ENCODE measurements at regions not wholly inside any gene's neighbourhood (a gene's known extent, or its start where the extent isn't known, plus 50 kb on each side); places are given as distances from the start of the nearest gene placed in this dataset.

DNA sequence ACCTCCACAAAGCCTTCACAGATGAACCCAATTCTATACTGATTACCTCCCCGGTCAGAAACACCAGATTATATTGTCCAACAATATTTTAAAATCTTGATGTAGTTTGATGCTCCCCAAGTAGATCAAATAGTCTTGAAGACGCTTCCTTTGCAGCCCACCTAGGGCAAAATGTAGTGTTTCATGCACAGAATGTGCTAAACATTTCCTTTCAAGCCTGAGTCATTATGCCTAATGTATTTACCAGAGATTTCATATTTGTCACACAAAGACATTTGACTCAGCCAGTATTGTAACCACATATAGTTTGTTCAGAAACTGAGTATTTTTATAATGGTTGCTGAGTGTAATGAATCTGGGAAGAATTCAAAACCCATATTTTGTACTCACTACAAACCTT, 1396.8 kb downstream of the LRRC4C start:
- Mint-ChIP-seq H3K4me1 (peaks cover 5% of the 10 kb centered on the region), H3K36me3 (ENCODE audit: low read depth) (no peaks in the 10 kb centered on the region), H3K27me3 (ENCODE audit: low read depth, poor library complexity) (no peaks in the 10 kb centered on the region), H3K9me3 (no peaks in the 10 kb centered on the region), H3K27ac (no peak overlapping the region), H3K4me3 (no peak overlapping the region)
- TF ChIP-seq, protein P1, sequence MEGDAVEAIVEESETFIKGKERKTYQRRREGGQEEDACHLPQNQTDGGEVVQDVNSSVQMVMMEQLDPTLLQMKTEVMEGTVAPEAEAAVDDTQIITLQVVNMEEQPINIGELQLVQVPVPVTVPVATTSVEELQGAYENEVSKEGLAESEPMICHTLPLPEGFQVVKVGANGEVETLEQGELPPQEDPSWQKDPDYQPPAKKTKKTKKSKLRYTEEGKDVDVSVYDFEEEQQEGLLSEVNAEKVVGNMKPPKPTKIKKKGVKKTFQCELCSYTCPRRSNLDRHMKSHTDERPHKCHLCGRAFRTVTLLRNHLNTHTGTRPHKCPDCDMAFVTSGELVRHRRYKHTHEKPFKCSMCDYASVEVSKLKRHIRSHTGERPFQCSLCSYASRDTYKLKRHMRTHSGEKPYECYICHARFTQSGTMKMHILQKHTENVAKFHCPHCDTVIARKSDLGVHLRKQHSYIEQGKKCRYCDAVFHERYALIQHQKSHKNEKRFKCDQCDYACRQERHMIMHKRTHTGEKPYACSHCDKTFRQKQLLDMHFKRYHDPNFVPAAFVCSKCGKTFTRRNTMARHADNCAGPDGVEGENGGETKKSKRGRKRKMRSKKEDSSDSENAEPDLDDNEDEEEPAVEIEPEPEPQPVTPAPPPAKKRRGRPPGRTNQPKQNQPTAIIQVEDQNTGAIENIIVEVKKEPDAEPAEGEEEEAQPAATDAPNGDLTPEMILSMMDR (IDR thresholded peaks at IDR 0.05) = no peak
- no peak for DNase-seq

DNA sequence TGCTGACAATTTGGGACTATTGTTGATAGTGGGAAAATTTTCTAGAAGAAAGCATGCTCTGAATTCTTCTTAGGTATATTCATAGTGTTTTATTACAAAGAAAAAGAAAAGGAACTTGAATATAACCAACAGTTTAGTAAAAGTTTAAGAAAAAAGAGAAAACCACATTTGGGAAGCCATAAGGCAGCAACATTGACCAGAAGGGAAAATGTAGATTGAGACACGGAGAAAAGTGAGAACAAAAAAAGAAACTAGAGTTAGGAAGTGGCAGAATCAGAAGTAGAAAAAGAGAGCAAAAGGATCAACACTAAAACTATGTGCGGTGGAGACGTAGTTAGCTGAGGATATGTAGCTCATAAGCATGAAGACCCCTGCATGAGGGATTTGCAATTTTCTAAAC, 1398.2 kb downstream of the LRRC4C start:
- Mint-ChIP-seq H3K9me3 (no peaks in the 10 kb centered on the region), H3K27me3 (ENCODE audit: low read depth, poor library complexity) (no peaks in the 10 kb centered on the region), H3K27ac (no peak overlapping the region), H3K4me1 (peaks cover under 1% of the 10 kb centered on the region), H3K4me3 (no peak overlapping the region), H3K36me3 (ENCODE audit: low read depth) (no peaks in the 10 kb centered on the region)
- TF ChIP-seq, protein P1 (IDR thresholded peaks at IDR 0.05) = no peak
- DNase-seq = no peak

DNA sequence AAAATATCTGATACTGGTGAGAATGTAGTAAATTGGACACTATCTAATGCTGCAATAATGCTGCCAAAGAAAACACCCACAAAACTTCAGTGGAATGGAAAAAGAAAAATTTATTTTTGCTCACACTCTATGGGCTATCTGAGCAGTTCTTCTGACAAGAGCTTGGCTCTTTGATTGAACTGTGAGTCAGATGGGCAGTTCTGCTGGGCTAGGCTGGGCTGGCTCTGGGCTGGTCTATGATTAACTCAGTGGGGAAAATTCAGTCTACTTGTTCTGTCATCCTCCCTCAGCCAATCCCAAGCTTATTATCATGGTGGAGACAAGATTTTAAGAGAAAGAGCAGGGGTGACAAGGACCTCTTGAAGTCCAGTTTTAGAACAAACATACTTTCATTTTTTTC, 1404.8 kb downstream of the LRRC4C start:
- Mint-ChIP-seq H3K27ac (no peak overlapping the region), H3K27me3 (ENCODE audit: low read depth, poor library complexity) (no peaks in the 10 kb centered on the region), H3K4me1 (no peaks in the 10 kb centered on the region), H3K9me3 (peaks cover 4% of the 10 kb centered on the region), H3K36me3 (ENCODE audit: low read depth) (peaks cover 1% of the 10 kb centered on the region), H3K4me3 (no peak overlapping the region)
- no peak for DNase-seq
- TF ChIP-seq, protein P1 (IDR thresholded peaks at IDR 0.05) = no peak

DNA sequence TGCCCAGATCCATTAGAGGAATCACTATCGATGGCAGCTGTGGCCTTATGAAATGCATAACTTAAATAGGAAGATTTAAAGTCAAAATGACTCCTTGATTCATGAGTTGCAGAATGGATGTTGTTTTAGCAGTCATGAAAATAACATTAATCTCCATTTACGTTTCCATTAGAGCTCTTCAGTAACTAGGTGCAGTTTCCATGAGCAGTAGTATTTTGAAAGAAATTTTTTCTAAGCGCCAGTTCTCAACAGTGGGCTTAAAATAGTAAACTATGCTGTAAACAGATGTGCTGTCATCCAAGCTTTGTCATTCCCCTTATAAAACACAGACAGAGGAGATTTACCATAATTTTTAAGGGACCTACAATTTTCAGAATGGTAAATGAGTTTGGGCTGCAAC, 1414.1 kb downstream of the LRRC4C start:
- TF ChIP-seq, protein P1 (IDR thresholded peaks at IDR 0.05) = no peak
- H3K27me3 Mint-ChIP-seq (ENCODE audit: low read depth, poor library complexity) = no peaks in the 10 kb centered on the region
- H3K9me3 Mint-ChIP-seq = peaks cover 30% of the 10 kb centered on the region
- no peak for DNase-seq
- no peak overlapping the region for H3K27ac Mint-ChIP-seq
- H3K36me3 Mint-ChIP-seq (ENCODE audit: low read depth) = peaks cover 11% of the 10 kb centered on the region
- no peaks in the 10 kb centered on the region for H3K4me1 Mint-ChIP-seq
- no peak overlapping the region for H3K4me3 Mint-ChIP-seq

DNA sequence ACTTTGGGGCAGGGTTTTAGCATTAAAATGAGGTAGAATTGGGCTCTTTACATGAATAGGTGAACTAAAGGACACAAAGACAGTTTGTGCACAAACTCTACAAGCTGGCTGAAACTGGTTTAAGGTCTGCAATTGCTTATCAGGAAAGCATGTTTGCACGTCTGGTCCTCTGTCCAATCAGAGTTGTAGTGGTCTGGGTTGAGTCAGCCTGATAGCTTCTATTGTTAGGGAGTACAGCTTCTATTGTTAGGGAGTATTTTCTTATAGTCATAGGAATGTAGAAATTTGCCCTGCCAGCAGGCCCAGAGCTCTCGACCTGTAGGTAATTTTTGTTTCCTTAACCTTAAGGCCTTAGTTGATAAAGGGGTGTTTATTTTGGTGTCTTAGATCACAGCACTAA, 1422.4 kb downstream of the LRRC4C start:
- no peak for DNase-seq

DNA sequence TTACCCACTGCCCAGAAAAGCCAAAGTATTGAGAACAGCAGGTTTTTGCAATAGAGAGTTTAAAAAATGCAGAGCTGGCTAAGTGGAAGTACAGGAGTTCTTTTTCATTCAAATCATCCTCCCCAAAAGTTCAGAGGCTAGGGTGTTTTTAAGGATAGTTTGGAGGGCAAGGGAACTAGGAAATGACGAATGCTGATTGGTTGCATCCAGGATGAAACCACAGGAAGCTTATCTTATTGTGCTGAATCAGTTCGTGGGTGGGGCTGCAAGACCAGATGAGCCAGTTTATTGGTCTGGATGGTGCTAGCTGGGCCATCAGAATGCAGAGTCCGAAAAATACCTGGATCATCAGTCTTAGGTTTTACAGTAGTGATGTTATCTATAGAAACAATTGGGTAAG, 1427.1 kb downstream of the LRRC4C start:
- peaks cover 28% of the 10 kb centered on the region for H3K4me1 Mint-ChIP-seq
- TF ChIP-seq, protein P1 (IDR thresholded peaks at IDR 0.05) = no peak
- H3K36me3 Mint-ChIP-seq (ENCODE audit: low read depth) = peaks cover 12% of the 10 kb centered on the region
- H3K27ac Mint-ChIP-seq = no peak overlapping the region
- DNase-seq = no peak
- H3K27me3 Mint-ChIP-seq (ENCODE audit: low read depth, poor library complexity) = no peaks in the 10 kb centered on the region
- H3K9me3 Mint-ChIP-seq = peaks cover 19% of the 10 kb centered on the region
- no peak overlapping the region for H3K4me3 Mint-ChIP-seq

More for the DNA sequence above, 1422.4 kb downstream of the LRRC4C start:
- no peak overlapping the region for H3K4me3 Mint-ChIP-seq
- peaks cover 7% of the 10 kb centered on the region for H3K9me3 Mint-ChIP-seq
- no peaks in the 10 kb centered on the region for H3K4me1 Mint-ChIP-seq
- TF ChIP-seq, protein P1 (IDR thresholded peaks at IDR 0.05) = no peak
- H3K27ac Mint-ChIP-seq = no peak overlapping the region
- peaks cover 6% of the 10 kb centered on the region for H3K36me3 Mint-ChIP-seq (ENCODE audit: low read depth)
- no peaks in the 10 kb centered on the region for H3K27me3 Mint-ChIP-seq (ENCODE audit: low read depth, poor library complexity)

Data from nephron progenitor cell (in vitro differentiated cells).